ENCODE measurements at regions not wholly inside any gene's neighbourhood (a gene's known extent, or its start where the extent isn't known, plus 50 kb on each side); places are given as distances from the start of the nearest gene placed in this dataset.
"Not testable (repeated sequence)": the region's sequence is repeated elsewhere in the genome, so short reads cannot be mapped to it uniquely, and the experiment has no call there.

- no peak for DNase-seq
Measured at GRCh38 chr16:52976539-52977167, 76.0 kb downstream of the CHD9NB start.

GRCh38 chr16:52967744-52968143 lies 85.0 kb downstream of the CHD9NB start:
- no peak for DNase-seq

GRCh38 chr16:52964290-52964689 lies 88.4 kb downstream of the CHD9NB start:
- no peak for DNase-seq

- DNase-seq: no peak
Measured at GRCh38 chr16:52963855-52964242, 88.8 kb downstream of the CHD9NB start.

- no peak for DNase-seq
Measured at GRCh38 chr16:52963212-52963854, 89.4 kb downstream of the CHD9NB start.

GRCh38 chr16:52958951-52959350 lies 93.7 kb downstream of the CHD9NB start:
- DNase-seq: no peak

GRCh38 chr16:52957199-52957598 lies 95.5 kb downstream of the CHD9NB start:
- DNase-seq: no peak

GRCh38 chr16:52956044-52956443 lies 96.7 kb downstream of the CHD9NB start:
- no peak for DNase-seq

GRCh38 chr16:52953215-52953614 lies 99.5 kb downstream of the CHD9NB start:
- no peak for DNase-seq

GRCh38 chr16:52948946-52949345 lies 103.8 kb downstream of the CHD9NB start:
- DNase-seq: no peak

GRCh38 chr16:52932321-52932720 lies 120.4 kb downstream of the CHD9NB start:
- no peak for DNase-seq

GRCh38 chr16:52929478-52930400 lies 123.0 kb downstream of the CHD9NB start:
- DNase-seq: no peak

GRCh38 chr16:52928955-52929354 lies 123.7 kb downstream of the CHD9NB start:
- no peak for DNase-seq

GRCh38 chr16:52925143-52925542 lies 127.6 kb downstream of the CHD9NB start:
- no peak for DNase-seq

GRCh38 chr16:52924162-52924561 lies 128.5 kb downstream of the CHD9NB start:
- no peak for DNase-seq

- DNase-seq: no peak
Measured at GRCh38 chr16:52921104-52921503, 131.6 kb downstream of the CHD9NB start.

GRCh38 chr16:52920331-52920730 lies 132.4 kb downstream of the CHD9NB start:
- DNase-seq: no peak

GRCh38 chr16:52914428-52914827 lies 138.3 kb downstream of the CHD9NB start:
- no peak for DNase-seq

- DNase-seq: peak; percentile 1
Measured at GRCh38 chr16:52912565-52913173, 140.0 kb downstream of the CHD9NB start.

GRCh38 chr16:52908057-52908456 lies 144.6 kb downstream of the CHD9NB start:
- DNase-seq: not testable (repeated sequence)

GRCh38 chr16:52906281-52906680 lies 146.4 kb downstream of the CHD9NB start:
- no peak for DNase-seq

GRCh38 chr16:52896478-52897164 lies 156.1 kb downstream of the CHD9NB start:
- no peak for DNase-seq

GRCh38 chr16:52874042-52874441 lies 178.7 kb downstream of the CHD9NB start:
- DNase-seq: no peak

All from CD4-positive, alpha-beta T cell treated with Interleukin-12 subunit alpha and Interleukin-12 subunit beta, for 1 hour (primary cell).